A673 (cell line): ENCODE measurements at regions not wholly inside any gene's neighbourhood (a gene's known extent, or its start where the extent isn't known, plus 50 kb on each side); places are given as distances from the start of the nearest gene placed in this dataset.

Experiments used
- BruUV-seq: library from RNA; stranded (reverse); fragments of 400-500 nt; replicated peaks from 2 replicates; lab custom pipeline; 2021; lab: Mats Ljungman, UMichigan
- CTCF ChIA-PET: fragments of 300-600 bp; sonication (Branson Sonifier 250); formaldehyde crosslinking; loops from one replicate; lab custom pipeline; 2022; ENCODE audit warnings: antibody characterized with exemption; lab: Charles Lee
- POLR2A ChIA-PET: fragments of 300-600 bp; sonication (Branson Sonifier 250); formaldehyde crosslinking; loops from one replicate; lab custom pipeline; 2022; ENCODE audit warnings: antibody characterized with exemption; ENCODE audit not compliant: low non-redundant PET; lab: Charles Lee
- DNase-seq: peaks from one replicate; pipeline ENCODE4 v3.0.0-alpha.2; 2015; ENCODE audit warnings: low spot score
- H3K27ac ChIP-seq: fragments of 200-600 bp; sonication (generic); 2 replicates; pipeline ENCODE4 v1.5.1; 2016; ENCODE audit warnings: mixed run types, low read depth, mild to moderate bottlenecking, mixed read lengths, antibody characterized with exemption, low read length; ENCODE audit not compliant: poor library complexity, severe bottlenecking
- H3K27me3 ChIP-seq: fragments of 200-600 bp; sonication (generic); replicated peaks from 2 replicates; pipeline ENCODE4 v1.6.1; 2017; ENCODE audit warnings: mixed run types, low read depth, mild to moderate bottlenecking, mixed read lengths, antibody characterized with exemption, low read length; ENCODE audit not compliant: insufficient read depth, poor library complexity
- H3K36me3 ChIP-seq: fragments of 200-600 bp; sonication (generic); 2 replicates; pipeline ENCODE4 v1.6.1; 2016; ENCODE audit warnings: mixed run types, mild to moderate bottlenecking, mixed read lengths, antibody characterized with exemption, low read length; ENCODE audit not compliant: insufficient read depth, poor library complexity, severe bottlenecking
- H3K4me1 ChIP-seq: fragments of 200-600 bp; sonication (generic); 2 replicates; pipeline ENCODE4 v1.6.1; 2017; ENCODE audit warnings: mixed run types, mild to moderate bottlenecking, mixed read lengths, antibody characterized with exemption, low read length; ENCODE audit not compliant: insufficient read depth, poor library complexity, severe bottlenecking
- H3K4me3 ChIP-seq: fragments of 200-600 bp; sonication (generic); 2 replicates; pipeline ENCODE4 v1.5.1; 2016; ENCODE audit warnings: low read depth, mixed run types, mild to moderate bottlenecking, mixed read lengths, low read length; ENCODE audit not compliant: poor library complexity, severe bottlenecking
- H3K9me3 ChIP-seq: fragments of 200-600 bp; sonication (generic); 2 replicates; pipeline ENCODE4 v1.6.1; 2016; ENCODE audit warnings: mixed run types, low read depth, mild to moderate bottlenecking, mixed read lengths, antibody characterized with exemption, low read length; ENCODE audit not compliant: poor library complexity, severe bottlenecking
- CTCF ChIP-seq: fragments of 300-800, 200-600 bp; sonication (generic); conservative IDR thresholded peaks from 2 replicates; pipeline ENCODE4 v1.5.1; 2017; ENCODE audit warnings: low read depth, mild to moderate bottlenecking, antibody characterized with exemption, low read length, moderate library complexity, mixed read lengths
- EZH2 ChIP-seq: fragments of 200-600 bp; sonication (generic); IDR thresholded peaks from 2 replicates; pipeline ENCODE4 v1.6.1; 2017; ENCODE audit warnings: borderline replicate concordance, low read depth, mild to moderate bottlenecking, mixed read lengths, antibody characterized with exemption, low read length; ENCODE audit not compliant: poor library complexity, severe bottlenecking
- intact Hi-C: fragments of 100-400 bp; cut with micrococcal nuclease; formaldehyde crosslinking; loops from one replicate; pipeline ENCODE4 v1.10.0; 2022; ENCODE audit not compliant: unreplicated experiment

GRCh38 chr3:102904629-102905028 is 469.8 kb downstream of the ZPLD1 start:
- no peaks in the 10 kb centered on the region for H3K27me3 ChIP-seq
- BruUV-seq = no TSS peak
- H3K4me1 ChIP-seq = no peaks in the 10 kb centered on the region
- intact Hi-C loops = no loop called here
- no peak overlapping the region for H3K4me3 ChIP-seq
- no peak for DNase-seq
- no peaks in the 10 kb centered on the region for H3K36me3 ChIP-seq
- CTCF ChIA-PET = no interaction called here
- TF ChIP-seq EZH2 (no peak), CTCF (no peak)
- no peak overlapping the region for H3K27ac ChIP-seq
- POLR2A ChIA-PET = interaction anchor here (0.6 kb wide), 1 partner anchor 200 kb away, joined by 10 read pairs; no protein-coding TSS in a partner anchor
- no peaks in the 10 kb centered on the region for H3K9me3 ChIP-seq

GRCh38 chr3:102905811-102906210 is 471.0 kb downstream of the ZPLD1 start:
- peaks cover 4% of the 10 kb centered on the region for H3K4me1 ChIP-seq
- no peaks in the 10 kb centered on the region for H3K27me3 ChIP-seq
- no TSS peak for BruUV-seq
- TF ChIP-seq EZH2 (no peak), CTCF (no peak)
- H3K27ac ChIP-seq = no peak overlapping the region
- intact Hi-C loops = no loop called here
- no peak overlapping the region for H3K4me3 ChIP-seq
- no peaks in the 10 kb centered on the region for H3K9me3 ChIP-seq
- ChIA-PET CTCF (no interaction called here), POLR2A (no interaction called here)
- no peak for DNase-seq
- no peaks in the 10 kb centered on the region for H3K36me3 ChIP-seq

GRCh38 chr3:102906818-102907217 is 472.0 kb downstream of the ZPLD1 start:
- no peak for TF ChIP-seq CTCF
- TF ChIP-seq EZH2 = no peak
- H3K4me3 ChIP-seq = no peak overlapping the region
- H3K9me3 ChIP-seq = no peaks in the 10 kb centered on the region
- intact Hi-C loops = no loop called here
- peaks cover 4% of the 10 kb centered on the region for H3K4me1 ChIP-seq
- H3K36me3 ChIP-seq = no peaks in the 10 kb centered on the region
- H3K27ac ChIP-seq = no peak overlapping the region
- BruUV-seq = no TSS peak
- CTCF ChIA-PET = no interaction called here
- POLR2A ChIA-PET = no interaction called here
- H3K27me3 ChIP-seq = no peaks in the 10 kb centered on the region
- DNase-seq = no peak
